GM21717 (cell line): ENCODE measurements at regions not wholly inside any gene's neighbourhood (a gene's known extent, or its start where the extent isn't known, plus 50 kb on each side); places are given as distances from the start of the nearest gene placed in this dataset.
"Not testable (repeated sequence)": the region's sequence is repeated elsewhere in the genome, so short reads cannot be mapped to it uniquely, and the experiment has no call there.

Source experiments
- ATAC-seq: cut with Tn5 transposase; IDR thresholded peaks from one replicate; pipeline ENCODE4 v1.9.1; 2021; ENCODE audit warnings: mild to moderate bottlenecking, moderate library complexity; ENCODE audit not compliant: unreplicated experiment

DNA sequence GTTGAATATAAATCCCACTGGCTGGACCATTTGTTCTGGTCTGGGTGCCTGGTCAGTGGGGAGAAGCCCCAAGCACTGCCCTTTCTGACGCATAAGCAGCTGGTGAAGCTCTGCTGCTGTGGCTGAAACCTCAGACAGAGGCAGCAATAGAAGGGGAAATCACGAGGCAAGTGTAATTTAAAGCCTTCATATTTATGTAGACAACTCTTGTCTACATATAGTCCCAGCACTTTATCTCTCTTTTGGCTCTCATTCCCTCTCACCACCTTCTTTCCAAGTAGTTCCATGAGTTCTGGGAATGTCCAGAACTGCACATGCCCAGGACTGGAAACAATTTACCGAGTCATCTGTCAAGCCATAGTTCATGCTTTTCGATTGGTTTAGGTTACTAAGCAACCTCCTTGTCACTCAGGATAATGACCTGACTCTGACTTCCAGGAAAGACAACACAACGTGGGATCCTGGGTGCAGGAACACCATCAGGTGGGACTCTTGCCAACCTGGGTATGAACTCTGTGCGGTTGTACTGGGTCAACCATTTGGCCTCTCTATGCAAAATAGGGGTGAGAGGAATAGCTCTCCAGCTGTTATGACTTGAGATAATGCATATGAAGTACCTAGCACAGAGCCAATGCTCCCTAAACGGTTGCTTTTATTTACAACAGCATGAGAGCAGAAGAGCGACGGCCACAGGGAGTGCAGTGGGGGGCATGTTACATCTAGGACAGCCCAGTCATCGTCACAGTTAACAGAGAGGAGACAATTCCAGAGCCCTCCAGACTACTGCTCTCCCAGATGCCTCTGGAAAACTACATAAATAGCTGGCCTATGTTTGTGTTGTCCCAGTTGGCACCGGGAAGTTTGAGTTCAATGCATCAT is 321.9 kb downstream of the FOXO1 start:
- no peak for ATAC-seq

DNA sequence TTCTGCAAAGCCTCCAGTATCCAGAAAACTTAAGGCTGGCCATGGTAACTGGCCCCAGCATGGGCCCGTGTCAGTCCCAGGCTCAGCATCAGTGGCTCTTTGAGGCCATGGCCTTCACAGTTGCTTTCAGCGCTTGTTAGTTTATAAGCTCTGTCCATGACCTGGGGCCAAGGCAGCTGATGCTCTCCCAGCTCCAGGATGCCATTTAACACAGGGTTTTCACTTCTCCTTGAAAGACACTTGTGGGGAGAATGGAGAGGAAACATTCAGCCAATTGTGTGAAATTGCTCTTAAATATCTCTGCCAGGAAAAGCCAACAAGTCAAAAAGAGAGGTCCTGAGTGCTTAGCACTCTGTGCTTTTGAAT is 321.3 kb downstream of the FOXO1 start:
- no peak for ATAC-seq

DNA sequence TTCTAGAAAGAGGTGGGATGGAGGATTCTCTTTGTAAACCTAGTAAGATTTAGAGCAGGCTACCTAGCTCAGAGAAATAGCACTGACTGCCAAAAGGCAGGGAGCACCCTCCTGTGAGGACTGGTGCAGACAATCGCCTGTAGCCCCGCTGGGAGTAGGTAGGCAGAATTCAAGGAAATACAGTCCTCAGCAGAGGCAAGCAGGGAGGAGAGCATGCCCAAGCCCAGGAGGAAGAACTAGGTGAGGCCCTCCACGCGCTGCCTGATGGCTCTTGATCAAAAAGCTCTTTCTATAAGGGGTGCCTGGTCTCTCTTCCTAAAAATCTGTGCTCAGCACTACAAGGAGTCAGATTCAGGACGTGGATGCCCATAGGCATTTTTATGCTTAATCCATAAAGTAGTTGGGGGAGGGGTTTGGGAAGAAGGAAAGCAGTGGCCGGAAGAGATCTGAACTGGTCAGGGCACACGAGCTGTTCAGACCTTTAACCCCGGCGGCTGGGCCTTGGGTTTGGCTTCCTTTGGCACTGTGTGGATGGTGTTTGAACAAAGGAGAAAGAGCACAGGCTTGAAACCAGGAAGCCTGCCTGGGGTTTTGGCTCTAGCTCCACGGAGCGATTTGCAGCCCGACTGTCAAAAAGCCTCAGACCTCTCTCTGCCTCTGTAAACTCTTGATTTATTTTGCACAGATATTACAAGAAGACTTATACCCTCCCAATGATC is 320.6 kb downstream of the FOXO1 start:
- no peak for ATAC-seq

DNA sequence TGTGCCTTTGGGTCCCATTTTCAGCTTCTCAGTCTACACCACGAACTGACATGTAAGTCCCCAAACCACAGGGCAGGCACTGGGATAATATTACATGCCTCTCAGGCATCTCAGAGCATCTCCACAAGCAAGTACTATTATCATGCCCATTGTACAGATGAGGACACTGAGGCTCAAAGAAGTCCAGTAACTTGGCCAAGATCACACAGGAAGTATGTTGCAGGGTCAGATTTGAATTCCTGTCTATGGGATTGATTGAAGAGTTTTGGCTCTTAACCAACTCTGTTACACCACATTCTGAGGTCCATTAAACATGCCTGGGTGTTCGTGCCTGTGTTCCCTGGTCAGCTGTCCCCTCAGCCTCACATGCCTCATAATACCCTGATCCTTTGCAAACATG is 319.8 kb downstream of the FOXO1 start:
- ATAC-seq: no peak

DNA sequence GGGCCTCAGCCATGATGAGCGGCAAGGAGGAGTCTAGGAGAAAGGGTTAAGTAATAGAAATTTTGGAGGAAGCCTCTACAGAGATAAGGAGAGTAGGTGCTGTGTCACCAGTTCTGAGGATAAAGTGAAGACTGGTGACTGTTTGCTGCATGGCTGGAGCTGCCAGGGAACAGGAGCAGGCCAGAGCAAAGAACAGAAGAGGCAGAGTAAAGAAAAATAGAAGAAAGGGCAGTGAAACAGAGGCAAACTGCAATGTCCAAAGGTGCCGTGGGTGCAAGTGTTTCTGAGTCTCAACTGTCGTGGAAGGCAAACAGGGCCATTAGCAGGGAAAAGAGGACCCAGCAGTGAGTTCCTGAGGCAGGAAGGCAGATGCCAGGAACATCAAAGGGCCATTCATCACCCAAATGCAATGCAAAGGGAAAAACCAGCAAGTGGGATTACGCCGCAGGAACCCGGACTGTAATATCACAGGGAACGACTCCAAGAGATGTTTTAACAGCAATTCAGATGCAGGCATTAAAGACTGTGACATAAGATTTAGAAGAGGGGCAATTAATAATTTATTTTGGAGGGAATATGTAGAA is 318.3 kb downstream of the FOXO1 start:
- no peak for ATAC-seq

DNA sequence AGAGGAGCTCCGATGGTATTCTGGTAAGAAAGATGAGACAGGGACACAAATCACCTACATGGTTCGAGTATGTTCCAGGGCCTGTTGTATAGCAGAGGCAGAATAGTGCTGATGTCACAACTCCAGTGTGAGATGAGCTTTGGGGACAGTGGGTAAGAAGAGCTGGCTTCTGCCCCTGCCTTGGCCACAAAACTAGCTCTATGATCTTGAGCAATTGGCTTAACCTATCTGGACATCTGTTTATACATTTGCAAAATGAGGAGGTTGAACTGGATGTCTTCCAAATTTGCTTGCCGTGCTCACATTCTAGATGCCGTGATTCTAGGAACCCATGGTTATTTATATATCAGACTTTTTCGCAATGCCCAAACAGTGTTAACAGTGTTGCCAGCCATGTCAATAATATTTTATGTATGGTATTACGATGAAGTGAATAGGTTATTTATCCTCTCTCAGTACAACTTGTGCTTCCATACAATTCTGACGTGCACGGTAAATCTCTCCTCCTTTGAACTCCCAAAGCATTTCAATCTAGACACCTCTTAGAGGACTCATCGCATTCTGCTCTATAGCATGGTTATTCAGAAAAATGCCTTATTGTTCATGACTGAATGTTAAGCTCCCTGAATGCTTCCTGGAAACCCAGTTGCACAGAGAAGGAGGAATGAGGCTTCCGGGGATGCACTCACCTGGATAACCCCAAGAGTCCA is 316.0 kb downstream of the FOXO1 start:
- ATAC-seq: no peak

DNA sequence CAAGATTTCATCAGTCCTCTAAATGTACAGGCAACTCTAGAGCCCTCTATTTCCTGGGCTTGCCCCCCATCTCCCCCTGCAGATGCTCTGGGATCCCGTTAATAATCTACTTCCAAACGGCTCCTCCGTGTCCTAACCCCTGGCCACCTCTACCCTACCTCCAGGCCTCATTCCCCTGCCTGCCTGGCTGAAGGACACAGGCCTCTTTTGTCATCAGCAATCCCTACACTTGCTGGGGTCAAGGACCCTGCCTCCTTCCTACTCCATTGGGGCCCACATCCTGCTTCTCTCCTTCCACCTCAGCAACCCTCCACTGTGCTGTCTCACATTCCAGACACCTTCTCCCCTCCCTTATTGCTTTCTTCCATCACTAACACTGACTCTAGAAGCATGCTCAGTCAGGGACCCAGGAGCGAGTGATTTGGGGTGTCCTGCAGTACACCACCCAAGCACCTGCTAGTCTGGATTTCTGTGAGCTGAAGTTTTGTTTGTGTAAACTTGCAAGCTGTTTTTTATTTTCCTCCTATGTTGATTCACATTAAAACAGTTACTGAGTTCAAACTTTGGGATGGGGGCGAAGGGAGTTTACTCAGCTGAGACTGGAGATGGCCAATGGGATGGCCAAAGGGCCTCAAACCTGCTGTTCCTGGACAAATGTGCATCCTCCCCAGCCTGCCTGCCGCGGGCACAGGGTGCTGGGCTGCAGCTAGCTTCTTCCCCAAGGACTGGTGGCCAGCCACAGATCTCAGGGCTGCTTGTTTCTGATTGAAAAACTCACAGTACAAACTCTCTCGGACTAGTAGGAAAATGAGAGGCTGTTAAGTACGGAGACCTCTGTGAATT is 314.7 kb downstream of the FOXO1 start:
- no peak for ATAC-seq

DNA sequence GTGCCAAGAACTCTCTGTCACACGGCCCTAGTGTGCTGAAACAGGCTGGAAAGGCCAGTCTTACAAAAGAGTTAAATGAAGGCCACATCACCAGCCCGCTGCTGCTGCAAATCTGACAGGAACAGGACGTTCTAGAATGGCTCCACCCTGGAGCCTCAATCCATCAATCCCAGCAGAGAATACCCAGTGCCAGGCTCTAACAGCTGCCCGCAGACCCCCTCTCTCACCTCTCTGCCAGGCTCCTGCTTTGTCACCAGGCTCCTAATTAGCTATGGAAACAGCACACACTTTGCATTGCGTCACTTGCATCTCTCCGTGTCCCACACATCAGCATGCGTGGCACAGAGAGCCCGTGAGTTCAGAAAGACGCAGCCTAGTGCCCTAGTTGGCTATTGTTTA is 314.1 kb downstream of the FOXO1 start:
- no peak for ATAC-seq

DNA sequence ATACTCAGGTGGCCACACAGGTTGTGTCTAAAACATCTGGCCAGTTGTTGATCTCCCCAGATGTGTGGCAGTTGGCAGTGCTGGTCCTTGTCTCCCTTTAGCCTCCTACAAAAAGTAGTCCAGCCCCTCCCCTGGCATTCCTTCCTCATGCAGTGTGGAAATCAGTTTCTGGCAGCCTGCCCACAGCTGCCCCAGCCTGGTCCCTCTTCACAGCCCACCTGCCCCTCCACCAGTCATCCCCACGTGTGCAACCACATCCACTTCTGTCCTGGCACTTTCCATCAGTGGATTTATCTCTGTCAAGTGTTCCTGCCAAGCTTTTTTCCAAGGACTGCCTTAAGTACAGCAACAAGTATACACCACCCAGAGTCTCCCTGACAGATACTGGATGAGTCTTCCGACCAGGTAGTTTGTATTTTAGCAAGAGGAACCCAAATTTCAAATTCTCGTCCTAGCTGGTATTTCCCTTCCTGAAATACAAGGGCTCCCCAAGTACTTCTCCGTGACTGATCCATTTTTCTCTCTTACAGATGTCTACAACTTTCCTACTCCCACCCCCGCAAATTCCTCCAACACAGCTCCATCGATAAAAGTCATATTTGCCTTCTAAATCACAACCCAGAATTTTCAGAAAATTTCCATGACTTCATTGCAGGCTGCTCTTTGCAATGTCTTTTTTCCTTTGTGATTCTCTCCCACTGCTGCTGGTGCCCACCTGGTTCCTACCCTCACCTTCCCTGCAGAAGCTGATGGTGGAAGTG is 313.5 kb downstream of the FOXO1 start:
- no peak for ATAC-seq

DNA sequence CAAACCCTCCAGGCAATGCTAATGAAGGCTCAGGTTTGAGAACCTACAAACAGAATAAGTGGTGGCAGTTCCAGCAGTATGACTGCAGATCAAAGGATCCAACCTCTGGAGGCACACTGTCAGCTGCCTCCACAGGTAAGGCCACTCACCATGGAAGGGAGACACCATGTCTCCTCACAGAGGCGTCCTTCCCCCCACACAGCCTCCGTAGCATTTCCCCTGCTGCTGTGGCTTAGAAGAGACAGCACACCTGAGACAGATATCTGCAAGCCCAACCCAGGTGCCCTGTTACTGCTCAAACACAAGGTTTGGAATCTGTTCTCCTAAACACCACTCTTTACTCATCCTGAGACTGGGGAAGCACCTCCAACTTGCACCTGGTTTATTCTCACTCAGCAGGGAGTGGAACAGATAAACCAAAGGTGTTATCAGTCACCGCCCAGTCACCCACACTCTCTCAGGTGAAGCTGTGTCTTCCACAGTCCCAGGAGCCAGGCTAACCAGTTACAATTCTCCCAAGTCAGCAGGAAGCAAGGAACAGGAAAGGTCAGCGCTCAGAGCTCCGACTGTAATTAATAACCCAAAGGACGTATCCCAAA is 311.2 kb downstream of the FOXO1 start:
- ATAC-seq: no peak

DNA sequence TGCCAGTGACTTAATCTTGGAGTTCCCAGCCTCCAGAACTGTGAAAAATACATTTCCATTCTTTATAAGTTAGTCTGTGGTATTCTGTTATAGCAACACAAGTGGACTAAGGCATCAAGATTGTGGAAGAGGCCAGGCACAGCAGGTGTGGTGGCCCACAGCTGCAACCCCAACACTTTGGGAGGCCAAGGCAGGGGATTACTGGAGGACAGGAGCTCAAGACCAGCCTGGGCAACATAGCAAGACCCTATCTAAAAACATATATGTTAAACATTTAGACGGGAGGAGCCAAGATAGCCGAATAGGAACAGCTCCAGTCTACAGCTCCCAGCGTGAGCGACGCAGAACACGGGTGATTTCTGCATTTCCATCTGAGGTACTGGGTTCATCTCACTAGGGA is 310.4 kb downstream of the FOXO1 start:
- ATAC-seq: no peak

DNA sequence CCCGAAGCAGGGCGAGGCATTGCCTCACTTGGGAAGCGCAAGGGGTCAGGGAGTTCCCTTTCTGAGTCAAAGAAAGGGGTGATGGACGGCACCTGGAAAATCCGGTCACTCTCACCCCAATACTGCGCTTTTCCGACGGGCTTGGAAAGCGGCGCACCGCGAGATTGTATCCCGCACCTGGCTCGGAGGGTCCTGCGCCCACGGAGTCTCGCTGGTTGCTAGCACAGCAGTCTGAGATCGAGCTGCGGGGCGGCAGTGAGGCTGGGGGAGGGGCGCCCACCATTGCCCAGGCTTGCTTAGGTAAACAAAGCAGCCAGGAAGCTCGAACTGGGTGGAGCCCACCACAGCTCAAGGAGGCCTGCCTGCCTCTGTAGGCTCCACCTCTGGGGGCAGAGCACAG is 310.0 kb downstream of the FOXO1 start:
- not testable (repeated sequence) for ATAC-seq

DNA sequence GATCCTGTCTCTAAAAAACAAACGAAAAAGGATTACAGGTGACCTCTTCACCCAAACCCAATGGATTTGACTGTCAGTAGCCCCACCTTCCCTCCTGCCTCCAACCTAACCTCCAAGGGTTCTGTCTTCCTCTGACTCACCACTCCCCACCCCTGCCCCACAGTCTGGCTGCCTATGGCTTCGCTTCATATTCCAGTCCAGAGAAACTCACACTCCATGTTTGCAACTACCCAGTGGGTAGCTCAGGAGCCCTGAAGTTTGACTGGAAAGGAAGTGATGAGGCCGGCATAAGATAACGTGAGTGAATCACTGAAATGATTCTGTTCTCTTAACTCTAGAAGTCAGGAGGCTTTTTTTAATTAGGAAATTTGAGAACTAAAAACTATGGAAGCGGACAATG is 303.9 kb downstream of the FOXO1 start:
- ATAC-seq: no peak

DNA sequence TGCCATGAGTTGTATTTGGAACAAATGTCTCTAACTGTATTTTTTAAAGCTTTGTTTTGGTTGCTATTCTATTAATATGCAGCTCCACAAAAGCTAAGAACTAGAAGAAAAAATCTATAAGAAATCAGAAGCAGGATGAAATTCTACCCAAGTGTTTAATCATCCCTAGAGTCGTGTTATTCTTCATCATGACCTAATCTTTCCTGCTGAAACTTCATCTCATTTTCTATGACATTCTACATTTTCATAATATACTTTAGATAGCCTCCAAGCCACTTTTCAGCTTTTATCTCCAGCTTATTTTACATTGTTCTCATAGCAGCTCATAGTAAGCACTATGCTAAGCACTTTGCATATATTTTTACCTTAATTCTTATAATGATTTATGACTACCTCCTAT is 302.8 kb downstream of the FOXO1 start:
- ATAC-seq: no peak

DNA sequence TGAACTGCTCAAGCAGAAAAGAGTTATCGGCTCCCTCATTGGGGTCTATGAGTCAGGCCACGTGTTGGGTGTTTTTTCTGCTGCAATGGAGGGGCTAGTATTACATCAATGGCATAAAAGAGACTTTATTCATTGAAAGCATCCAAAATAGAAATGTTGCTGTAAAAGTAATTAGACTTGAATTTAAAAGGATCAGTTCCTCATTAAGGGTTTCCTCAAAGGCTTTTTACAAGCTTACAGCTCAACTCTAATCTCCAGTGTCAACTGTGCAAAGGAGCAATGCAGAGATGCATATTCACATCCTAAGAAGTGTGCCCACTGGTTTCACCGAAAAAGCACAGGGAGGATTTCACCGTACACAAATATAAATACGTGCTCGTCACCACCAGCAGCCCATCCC is 300.3 kb downstream of the FOXO1 start:
- ATAC-seq: no peak

DNA sequence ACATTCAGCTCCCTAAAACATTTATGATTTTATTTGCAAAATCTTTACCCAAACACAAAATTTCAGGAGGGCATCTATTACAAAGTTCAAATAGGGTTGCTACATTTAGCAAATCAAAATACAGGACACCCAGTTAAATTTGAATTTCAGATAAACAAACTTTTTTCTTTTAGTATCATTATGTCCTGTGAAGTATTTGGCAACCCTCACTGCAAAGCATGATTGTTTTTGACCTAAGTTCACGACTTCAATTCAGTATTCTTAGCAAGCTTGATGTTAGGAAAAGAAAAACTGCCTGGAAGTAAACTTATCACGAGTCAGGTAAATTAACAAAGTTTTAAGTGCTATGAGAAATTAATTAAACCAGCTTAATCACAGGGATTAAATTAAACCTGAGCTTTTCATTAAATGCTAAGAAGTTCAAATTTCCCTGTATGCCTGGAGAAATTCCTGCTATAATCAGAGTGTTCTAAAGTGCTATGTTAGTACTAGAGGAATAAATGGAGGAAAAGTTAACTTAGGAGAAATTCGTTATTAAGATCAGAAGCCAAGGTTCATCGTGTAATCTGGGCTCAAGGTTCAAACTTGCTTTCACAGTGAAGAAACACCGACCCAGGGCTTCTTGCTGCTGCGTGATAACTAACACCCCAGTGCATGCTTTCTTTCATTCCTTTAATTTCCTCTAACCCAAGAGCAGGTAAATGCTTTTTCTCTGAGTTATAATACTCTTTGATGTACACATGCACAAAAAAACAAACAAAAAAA is 298.1 kb downstream of the FOXO1 start:
- no peak for ATAC-seq

DNA sequence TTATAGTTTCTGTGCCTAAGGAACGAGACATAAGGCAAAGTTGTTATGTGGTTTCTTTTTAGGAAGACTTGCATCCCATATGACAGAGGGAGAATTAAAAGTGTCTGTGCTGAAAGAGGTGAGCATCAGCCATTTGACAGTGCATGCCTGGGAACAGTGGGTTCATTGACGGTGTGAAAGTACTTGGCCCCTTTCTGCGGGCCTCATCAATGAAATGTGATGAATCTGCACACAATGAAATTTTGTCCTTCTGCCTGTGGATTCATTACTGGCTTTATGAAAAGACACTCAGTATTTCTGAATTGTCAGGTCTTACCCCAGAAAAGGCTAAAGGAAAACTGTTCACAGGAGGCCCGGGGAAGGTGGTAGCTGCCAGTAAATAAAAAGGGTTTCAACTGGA is 295.8 kb downstream of the FOXO1 start:
- no peak for ATAC-seq

DNA sequence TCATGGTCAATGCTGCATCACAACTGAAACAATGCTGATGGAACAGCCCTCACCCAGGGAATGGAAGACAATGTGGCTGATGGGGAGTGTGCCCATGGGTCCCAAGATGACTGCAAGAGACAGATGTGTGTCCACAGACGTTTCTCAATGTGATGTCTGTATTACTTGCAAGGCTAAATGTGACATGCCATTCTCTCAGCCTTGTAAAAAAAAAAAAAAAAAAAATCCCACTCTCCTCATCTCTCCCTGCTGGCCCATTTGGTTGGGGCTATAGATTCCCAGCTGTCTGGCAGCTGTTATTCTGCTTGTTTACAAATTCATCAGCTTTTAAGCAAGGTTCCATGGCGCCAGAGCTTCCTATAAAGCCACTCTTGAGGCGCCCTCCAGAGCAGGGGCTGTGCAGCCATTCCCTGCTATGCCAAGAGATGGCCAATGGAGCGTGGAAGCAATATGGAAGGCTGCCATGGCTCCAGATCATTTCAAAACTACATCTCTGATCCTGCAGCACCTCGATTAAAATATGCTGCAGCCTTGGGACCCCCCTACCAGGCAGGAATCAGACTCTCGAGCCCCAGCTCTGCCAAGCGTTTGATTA is 294.8 kb downstream of the FOXO1 start:
- ATAC-seq: no peak
